Liver (tissue), 8 donors: ENCODE measurements at regions not wholly inside any gene's neighbourhood (a gene's known extent, or its start where the extent isn't known, plus 50 kb on each side); places are given as distances from the start of the nearest gene placed in this dataset.

Experiments used
- DNase-seq: peaks from one replicate; pipeline ENCODE4 v3.0.0-alpha.2; 2017; ENCODE audit warnings: low spot score
- H3K27ac ChIP-seq, 2 donors: one replicate each; pipeline ENCODE4 v1.7.0; 2013; ENCODE audit warnings: inconsistent platforms in 2 of 2, low read length in 2 of 2, control low read depth in 1 of 2, low read depth in 1 of 2, mild to moderate bottlenecking in 1 of 2
- H3K27me3 ChIP-seq, 4 donors: one replicate each; pipeline versions ENCODE4 v1.6.1 to v1.7.0; 2013; ENCODE audit warnings: low read length in 3 of 4, inconsistent platforms in 1 of 4, mild to moderate bottlenecking in 1 of 4, moderate library complexity in 1 of 4; ENCODE audit not compliant: control insufficient read depth in 4 of 4, insufficient read depth in 4 of 4
- H3K36me3 ChIP-seq, 4 donors: one replicate each; pipeline versions ENCODE4 v1.6.1 to v1.7.0; 2013; ENCODE audit warnings: low read length in 3 of 4, mild to moderate bottlenecking in 3 of 4, low read depth in 1 of 4, moderate library complexity in 1 of 4; ENCODE audit not compliant: control insufficient read depth in 4 of 4, insufficient read depth in 3 of 4
- H3K4me1 ChIP-seq, 4 donors: one replicate each; pipeline versions ENCODE4 v1.6.1 to v1.7.0; 2013; ENCODE audit warnings: low read length in 3 of 4, mild to moderate bottlenecking in 3 of 4, moderate library complexity in 1 of 4; ENCODE audit not compliant: control insufficient read depth in 4 of 4, insufficient read depth in 4 of 4
- H3K4me3 ChIP-seq, 3 donors: one replicate each; pipeline versions ENCODE4 v1.6.1 to v1.7.0; 2013; ENCODE audit warnings: low read length in 3 of 3, control low read depth in 1 of 3, low read depth in 1 of 3, mild to moderate bottlenecking in 1 of 3
- H3K9ac ChIP-seq, 2 donors: one replicate each; pipeline ENCODE4 v1.7.0; 2013; ENCODE audit warnings: low read length in 2 of 2, mild to moderate bottlenecking in 2 of 2, moderate library complexity in 2 of 2, control low read depth in 1 of 2, low read depth in 1 of 2
- H3K9me3 ChIP-seq, 4 donors: one replicate each; pipeline versions ENCODE4 v1.6.1 to v1.7.0; 2013; ENCODE audit warnings: low read length in 3 of 4; ENCODE audit not compliant: control insufficient read depth in 4 of 4
- ATF3 ChIP-seq: IDR thresholded peaks from 2 replicates; pipeline ENCODE4 v1.6.1; 2016; ENCODE audit warnings: antibody characterized with exemption
- CTCF ChIP-seq: fragments of 150-350 bp; IDR thresholded peaks from 2 replicates; pipeline ENCODE4 v1.5.1; 2017; ENCODE audit warnings: improper control_type of control experiment, low read depth, low read length; ENCODE audit not compliant: missing input control
- GABPA ChIP-seq, 2 donors: IDR thresholded peaks in 1 of 2; conservative IDR thresholded peaks in 1 of 2; 2 replicates each; pipeline ENCODE4 v1.6.1; 2016; ENCODE audit warnings: antibody characterized with exemption in 2 of 2, mild to moderate bottlenecking in 1 of 2, moderate library complexity in 1 of 2
- HNF4A ChIP-seq, 2 donors: conservative IDR thresholded peaks; 2 replicates each; pipeline ENCODE4 v1.6.1; 2016; ENCODE audit warnings: antibody characterized with exemption in 2 of 2, mild to moderate bottlenecking in 2 of 2
- HNF4G ChIP-seq: IDR thresholded peaks from 2 replicates; pipeline ENCODE4 v1.6.1; 2016; ENCODE audit warnings: antibody characterized with exemption
- JUND ChIP-seq, 2 donors: IDR thresholded peaks; 2 replicates each; pipeline ENCODE4 v1.6.1; 2016; ENCODE audit warnings: antibody characterized with exemption in 2 of 2
- MAX ChIP-seq: IDR thresholded peaks from 2 replicates; pipeline ENCODE4 v1.6.1; 2016; ENCODE audit warnings: antibody characterized with exemption
- NR2F2 ChIP-seq: IDR thresholded peaks from 2 replicates; pipeline ENCODE4 v1.6.1; 2016; ENCODE audit warnings: antibody characterized with exemption
- RAD21 ChIP-seq, 2 donors: IDR thresholded peaks; 2 replicates each; pipeline ENCODE4 v1.6.1; 2016; ENCODE audit warnings: antibody characterized with exemption in 2 of 2, mild to moderate bottlenecking in 2 of 2
- RXRA ChIP-seq, 2 donors: IDR thresholded peaks; 2 replicates each; pipeline ENCODE4 v1.6.1; 2017 to 2018; ENCODE audit warnings: antibody characterized with exemption in 2 of 2, mild to moderate bottlenecking in 1 of 2
- SP1 ChIP-seq: IDR thresholded peaks from 2 replicates; pipeline ENCODE4 v1.6.1; 2018; ENCODE audit warnings: antibody characterized with exemption, mild to moderate bottlenecking
- YY1 ChIP-seq: IDR thresholded peaks from 2 replicates; pipeline ENCODE4 v1.6.1; 2016; ENCODE audit warnings: antibody characterized with exemption, mild to moderate bottlenecking
- WGBS: extraction: QIAGEN DNeasy Blood & Tissue Kit; methylation state at CpG from one replicate; pipeline ENCODE4 v1.1.7; 2013; 5-methylcytosine and 5-hydroxymethylcytosine counted together
- donor health status: healthy.
- donor health status: healthy.
- donor health status: healthy.
- donor health status: healthy.
- donor health status: healthy.

- 93% methylated on average over 2 of the region's 2 CpGs for WGBS
- no peak overlapping the region for H3K4me3 ChIP-seq
Observed at GRCh38 chr14:81972601-81973000, 438.9 kb upstream of the SEL1L start.

GRCh38 chr14:81974543-81974942, 440.9 kb upstream of the SEL1L start:
- Histone ChIP-seq H3K27me3 (no peaks in the 10 kb centered on the region), H3K36me3 (no peaks in the 10 kb centered on the region), H3K4me3 (no peak overlapping the region), H3K9ac (no peak overlapping the region), H3K9me3 (no peaks in the 10 kb centered on the region), H3K4me1 (no peaks in the 10 kb centered on the region), H3K27ac (no peak overlapping the region)
- WGBS: 72% methylated on average over 2 of the region's 2 CpGs
- no peak for DNase-seq
- TF ChIP-seq ATF3 (no peak), CTCF (no peak), YY1 (no peak), HNF4A (conservative IDR thresholded peaks at IDR 0.05) (no peak), HNF4G (no peak)

More at GRCh38 chr14:81972601-81973000, 438.9 kb upstream of the SEL1L start:
- Histone ChIP-seq H3K9ac (no peak overlapping the region), H3K4me1 (no peaks in the 10 kb centered on the region), H3K9me3 (peaks cover 0 to 3% (median under 1%) of the 10 kb centered on the region in 4 donors), H3K27me3 (no peaks in the 10 kb centered on the region), H3K36me3 (no peaks in the 10 kb centered on the region), H3K27ac (no peak overlapping the region)
- no peak for DNase-seq
- TF ChIP-seq YY1: no peak
- TF ChIP-seq HNF4G: no peak
- no peak for TF ChIP-seq ATF3
- TF ChIP-seq RAD21 (IDR thresholded peaks at IDR 0.05): no peak
- no peak for TF ChIP-seq GABPA (IDR thresholded peaks at IDR 0.05 in 1 of 2, conservative IDR thresholded peaks at IDR 0.05 in 1 of 2)
- TF ChIP-seq NR2F2: no peak

GRCh38 chr14:81980601-81981306, 447.1 kb upstream of the SEL1L start:
- TF ChIP-seq HNF4A (conservative IDR thresholded peaks at IDR 0.05) (peak; percentile 67 to 69), RXRA (IDR thresholded peaks at IDR 0.05) (peak; percentile 81 to 82), JUND (IDR thresholded peaks at IDR 0.05) (peak in 1 of 2 donors; percentile 9), RAD21 (IDR thresholded peaks at IDR 0.05) (peak in 1 of 2 donors; percentile 10), GABPA (IDR thresholded peaks at IDR 0.05 in 1 of 2, conservative IDR thresholded peaks at IDR 0.05 in 1 of 2) (no peak), MAX (no peak), YY1 (peak; percentile 46), ATF3 (no peak), SP1 (peak; percentile 58), HNF4G (no peak)
- H3K4me3 ChIP-seq: no peak overlapping the region
- no peak overlapping the region for H3K9ac ChIP-seq
- 45% methylated on average over 4 of the region's 4 CpGs for WGBS
- H3K27ac ChIP-seq: no peak overlapping the region
- H3K27me3 ChIP-seq: no peaks in the 10 kb centered on the region
- peaks cover 0 to 5% (median 0%) of the 10 kb centered on the region in 4 donors for H3K4me1 ChIP-seq
- no peaks in the 10 kb centered on the region for H3K9me3 ChIP-seq
- DNase-seq: peak; percentile 35
- no peaks in the 10 kb centered on the region for H3K36me3 ChIP-seq
